GM19463 (cell line): ENCODE measurements at regions not wholly inside any gene's neighbourhood (a gene's known extent, or its start where the extent isn't known, plus 50 kb on each side); places are given as distances from the start of the nearest gene placed in this dataset.
"Not testable (repeated sequence)": the region's sequence is repeated elsewhere in the genome, so short reads cannot be mapped to it uniquely, and the experiment has no call there.

ENCODE experiments used
- ATAC-seq: cut with Tn5 transposase; IDR thresholded peaks from one replicate; pipeline ENCODE4 v1.9.1; 2021; ENCODE audit warnings: mild to moderate bottlenecking, moderate library complexity; ENCODE audit not compliant: unreplicated experiment

- no peak for ATAC-seq
These were observed 251.5 kb downstream of the NSUN3 start for GRCh38 chr3:94314218-94314883.

GRCh38 chr3:94317017-94317416 lies 254.2 kb downstream of the NSUN3 start:
- no peak for ATAC-seq

GRCh38 chr3:94323596-94323995 lies 260.7 kb downstream of the NSUN3 start:
- no peak for ATAC-seq

DNA sequence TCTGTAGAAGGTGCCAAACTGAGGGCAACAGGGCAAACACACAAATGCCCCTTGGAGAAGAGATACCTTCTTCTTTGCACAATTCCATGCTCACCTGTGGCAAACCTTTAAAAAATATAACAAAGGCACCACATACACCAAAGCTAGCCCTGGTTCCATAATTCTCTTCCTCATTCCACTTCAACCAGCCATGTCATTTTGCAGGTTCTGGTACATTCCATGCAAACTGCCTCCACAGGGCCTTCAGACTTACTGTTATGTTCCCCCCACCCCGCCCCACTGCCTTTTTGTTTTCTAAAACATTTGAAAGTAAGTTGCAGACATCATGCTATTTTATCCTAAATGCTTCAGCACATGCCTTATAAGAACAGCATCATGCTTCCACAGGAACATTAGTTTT lies 269.0 kb downstream of the NSUN3 start:
- ATAC-seq, result no peak

GRCh38 chr3:94336046-94336753 lies 273.3 kb downstream of the NSUN3 start:
- ATAC-seq, result no peak

DNA sequence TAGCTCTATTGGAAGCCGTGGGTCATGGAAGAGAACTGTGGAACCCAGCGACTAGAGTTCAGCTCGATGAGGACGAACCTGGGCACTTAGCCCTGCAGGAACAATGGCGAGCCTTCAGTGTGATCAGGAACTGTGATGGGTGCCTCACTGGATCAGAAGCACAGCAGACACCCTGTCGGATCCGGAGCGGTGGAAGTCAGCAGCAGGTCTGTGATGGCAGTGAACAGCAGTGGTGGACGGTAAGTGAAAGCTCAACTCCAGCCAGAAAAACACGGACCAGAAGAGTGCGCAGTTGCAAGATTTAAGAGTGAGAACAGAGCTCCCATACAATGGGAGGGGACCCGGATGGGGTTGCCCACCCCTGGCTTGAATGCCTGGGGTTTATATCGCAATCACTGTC lies 282.2 kb downstream of the NSUN3 start:
- ATAC-seq, result no peak

DNA sequence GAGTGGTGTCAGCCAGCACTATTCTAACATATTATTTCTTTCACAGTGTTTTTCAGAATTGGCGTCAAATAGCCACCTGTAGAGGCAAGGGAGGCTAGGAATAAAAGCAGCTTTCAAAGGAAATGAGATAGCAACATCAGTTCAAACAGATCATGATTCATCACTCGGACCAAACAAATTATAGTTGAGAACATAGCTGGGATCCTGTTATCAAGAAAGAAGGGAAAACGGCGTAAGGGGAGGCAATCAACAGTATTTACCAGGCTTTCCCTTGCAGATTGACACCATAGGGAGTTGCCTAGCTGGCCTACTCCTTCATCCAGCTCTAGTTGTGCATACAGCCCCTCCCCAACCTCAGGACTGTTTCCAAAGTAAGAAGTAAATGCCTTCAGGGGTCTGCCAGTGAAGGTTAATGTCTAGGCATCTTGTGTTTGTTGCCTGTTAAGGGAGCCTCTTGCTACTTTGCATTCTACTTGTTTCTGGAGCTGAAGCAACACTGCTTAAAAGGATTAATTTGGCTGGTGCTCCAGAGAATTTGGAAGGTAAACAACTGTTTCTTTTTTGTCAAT lies 286.5 kb downstream of the NSUN3 start:
- ATAC-seq, result no peak

DNA sequence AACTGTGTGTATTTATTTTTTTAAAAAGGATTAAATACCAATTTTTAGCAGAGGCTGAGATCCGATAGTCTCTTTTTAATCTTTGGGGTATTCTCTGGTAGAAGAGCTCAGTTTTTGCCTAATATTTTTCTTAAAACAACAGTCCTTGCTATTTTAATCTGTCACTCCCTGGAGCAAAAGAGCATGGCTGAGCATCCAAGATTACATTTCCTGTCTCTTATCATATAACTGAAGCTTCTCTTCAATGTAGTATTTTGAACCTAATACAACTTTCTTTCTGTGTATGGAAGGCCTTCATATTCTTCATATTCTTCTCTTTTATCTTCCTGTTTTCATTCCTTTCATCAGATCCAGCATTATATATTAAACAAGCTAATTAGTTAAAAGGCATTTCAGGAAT lies 293.7 kb downstream of the NSUN3 start:
- no peak for ATAC-seq

- no peak for ATAC-seq
These were observed 297.1 kb downstream of the NSUN3 start for GRCh38 chr3:94359996-94360395.

GRCh38 chr3:94360987-94361386 lies 298.1 kb downstream of the NSUN3 start:
- ATAC-seq, result no peak

DNA sequence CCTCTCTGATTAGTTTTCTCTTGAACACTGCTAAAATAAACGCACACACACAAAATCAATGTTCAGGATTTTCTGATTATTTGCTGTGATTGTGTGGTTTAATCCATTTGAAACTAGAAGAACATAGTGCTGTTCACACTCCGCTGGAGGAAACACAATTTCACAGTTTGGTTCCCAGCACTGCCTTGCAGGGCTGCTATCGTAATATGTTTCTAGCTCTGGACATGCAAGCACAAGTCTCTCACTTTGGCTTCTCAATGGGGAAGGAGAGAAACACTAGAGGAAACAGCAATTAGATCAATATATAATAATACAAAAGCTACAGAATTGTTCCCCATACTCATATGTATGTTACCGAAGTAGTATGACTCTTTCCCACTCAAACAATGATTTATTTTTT lies 299.5 kb downstream of the NSUN3 start:
- ATAC-seq, result no peak

DNA sequence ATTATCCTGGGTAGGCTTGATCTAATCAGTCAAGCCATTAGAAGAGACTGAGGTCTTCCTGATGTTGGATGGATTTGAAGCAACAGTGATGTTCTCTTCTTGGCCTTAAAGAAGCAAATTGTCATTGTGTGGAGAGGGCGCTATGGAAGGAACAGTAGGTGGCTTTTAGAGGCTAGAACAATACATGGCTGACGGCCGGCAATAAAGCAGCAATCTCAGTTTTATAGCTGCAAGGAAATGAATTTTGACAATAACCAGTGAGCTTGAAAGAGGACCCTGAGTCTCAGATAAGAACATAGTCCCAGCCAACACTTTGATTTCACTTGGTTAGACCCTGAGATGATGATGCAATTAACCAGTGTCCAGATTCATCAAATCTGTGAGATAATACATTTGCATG lies 302.1 kb downstream of the NSUN3 start:
- ATAC-seq, result no peak

- ATAC-seq, result no peak
These were observed 309.2 kb downstream of the NSUN3 start for GRCh38 chr3:94372026-94372425.

- ATAC-seq, result no peak
These were observed 310.6 kb downstream of the NSUN3 start for GRCh38 chr3:94373456-94373855.

- ATAC-seq, result no peak
These were observed 311.7 kb downstream of the NSUN3 start for GRCh38 chr3:94374439-94375161.

DNA sequence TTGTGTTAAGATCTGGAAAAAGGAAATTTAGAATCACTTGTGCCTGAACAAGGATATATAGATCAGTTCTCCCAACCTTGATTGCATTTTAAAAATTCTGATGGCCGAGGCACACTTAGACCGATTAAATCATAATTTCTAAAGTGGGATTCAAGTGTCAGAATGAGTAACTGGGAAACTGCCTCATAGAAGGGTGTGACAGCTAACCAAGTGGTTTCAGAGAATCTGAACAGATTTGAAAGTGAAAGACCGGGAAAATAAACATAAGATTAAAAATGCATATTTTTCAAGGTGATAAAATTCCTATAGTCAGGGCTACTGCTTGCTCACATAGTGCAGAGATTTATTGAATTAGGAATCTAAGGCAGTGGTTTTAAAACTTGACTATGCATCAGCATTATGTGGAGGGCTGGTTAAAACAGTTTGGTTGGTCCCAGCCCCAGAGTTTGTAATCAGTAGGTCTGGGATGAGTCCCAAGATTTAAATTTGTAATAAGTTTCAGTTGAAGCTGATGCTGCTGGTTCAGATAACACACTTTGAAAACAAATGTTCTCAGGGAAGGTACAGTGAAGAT lies 314.3 kb downstream of the NSUN3 start:
- ATAC-seq, result not testable (repeated sequence)

GRCh38 chr3:94377863-94378262 lies 315.0 kb downstream of the NSUN3 start:
- ATAC-seq, result not testable (repeated sequence)

DNA sequence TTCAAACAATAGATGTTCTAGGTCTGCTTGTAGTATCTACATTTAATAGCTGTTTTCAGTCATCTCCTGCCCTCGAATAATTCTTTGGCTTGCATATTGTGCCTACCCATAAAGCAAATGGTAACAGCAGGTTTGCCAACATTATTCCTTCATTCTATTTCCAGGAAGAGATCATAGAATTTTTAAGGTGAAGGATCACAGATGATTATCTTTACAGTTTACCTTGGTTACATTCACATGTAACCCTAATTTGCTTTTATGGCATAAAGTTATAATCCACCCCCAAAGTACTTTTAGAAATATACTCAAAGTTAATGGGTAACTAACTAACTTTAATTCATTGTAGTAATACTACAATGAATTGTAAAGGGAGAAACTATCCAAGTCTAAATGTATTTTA lies 315.5 kb downstream of the NSUN3 start:
- no peak for ATAC-seq

DNA sequence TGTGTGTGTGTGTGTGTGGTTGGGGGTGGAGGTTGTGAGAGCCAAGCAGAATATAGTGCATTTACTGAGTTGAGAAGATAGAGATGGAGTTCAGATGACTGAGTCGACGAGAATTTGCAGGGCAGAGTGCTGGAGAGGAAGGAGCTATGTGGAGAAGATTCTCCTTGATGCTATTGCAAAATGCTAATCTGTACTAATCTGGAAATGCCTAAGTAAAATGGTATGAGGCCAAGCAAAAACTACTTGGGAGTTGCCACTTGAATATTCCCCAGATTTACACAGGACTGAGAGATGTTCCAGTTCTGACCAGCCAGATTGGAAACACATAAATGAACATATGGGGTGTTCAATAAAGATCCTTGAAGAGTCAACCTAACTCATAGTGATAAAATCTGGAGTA lies 316.4 kb downstream of the NSUN3 start:
- no peak for ATAC-seq

- ATAC-seq, result no peak
These were observed 332.0 kb downstream of the NSUN3 start for GRCh38 chr3:94394885-94395284.

- no peak for ATAC-seq
These were observed 333.0 kb downstream of the NSUN3 start for GRCh38 chr3:94395851-94396250.
